Suppressor macrophage treated with lipopolysaccharide for 4 hours (primary cell): ENCODE measurements at regions not wholly inside any gene's neighbourhood (a gene's known extent, or its start where the extent isn't known, plus 50 kb on each side); places are given as distances from the start of the nearest gene placed in this dataset.

Experiments used
- DNase-seq: peaks from one replicate; pipeline ENCODE4 v3.0.0-alpha.2; 2020

- no peak for DNase-seq
These were observed 238.4 kb upstream of the TBC1D5 start for GRCh38 chr3:17980863-17981262.

- no peak for DNase-seq
These were observed 237.5 kb upstream of the TBC1D5 start for GRCh38 chr3:17979911-17980310.

GRCh38 chr3:17979252-17979651 lies 236.8 kb upstream of the TBC1D5 start:
- DNase-seq = no peak

GRCh38 chr3:17974206-17974841 lies 231.9 kb upstream of the TBC1D5 start:
- no peak for DNase-seq

- no peak for DNase-seq
These were observed 230.8 kb upstream of the TBC1D5 start for GRCh38 chr3:17972959-17973906.

GRCh38 chr3:17972476-17972875 lies 230.0 kb upstream of the TBC1D5 start:
- DNase-seq = no peak

- DNase-seq = no peak
These were observed 229.6 kb upstream of the TBC1D5 start for GRCh38 chr3:17972030-17972429.

GRCh38 chr3:17969985-17970568 lies 227.6 kb upstream of the TBC1D5 start:
- DNase-seq = no peak

- DNase-seq = no peak
These were observed 226.8 kb upstream of the TBC1D5 start for GRCh38 chr3:17969244-17969643.

- no peak for DNase-seq
These were observed 225.6 kb upstream of the TBC1D5 start for GRCh38 chr3:17967953-17968607.

GRCh38 chr3:17967111-17967510 lies 224.7 kb upstream of the TBC1D5 start:
- DNase-seq = no peak

- DNase-seq = no peak
These were observed 222.9 kb upstream of the TBC1D5 start for GRCh38 chr3:17965331-17965730.

GRCh38 chr3:17964108-17964507 lies 221.7 kb upstream of the TBC1D5 start:
- DNase-seq = no peak

- no peak for DNase-seq
These were observed 213.0 kb upstream of the TBC1D5 start for GRCh38 chr3:17955411-17955810.

GRCh38 chr3:17954801-17955200 lies 212.4 kb upstream of the TBC1D5 start:
- no peak for DNase-seq

GRCh38 chr3:17951241-17951640 lies 208.8 kb upstream of the TBC1D5 start:
- no peak for DNase-seq

- peak; percentile 21 for DNase-seq
These were observed 206.7 kb upstream of the TBC1D5 start for GRCh38 chr3:17949101-17949500.

GRCh38 chr3:17947833-17948232 lies 205.4 kb upstream of the TBC1D5 start:
- DNase-seq = no peak

GRCh38 chr3:17946619-17947018 lies 204.2 kb upstream of the TBC1D5 start:
- DNase-seq = no peak

- DNase-seq = no peak
These were observed 203.5 kb upstream of the TBC1D5 start for GRCh38 chr3:17945799-17946399.

- peak; percentile 70 for DNase-seq
These were observed 202.8 kb upstream of the TBC1D5 start for GRCh38 chr3:17945018-17945798.

- no peak for DNase-seq
These were observed 200.4 kb upstream of the TBC1D5 start for GRCh38 chr3:17942856-17943255.
